NCI-H510A (cell line): ENCODE measurements at regions not wholly inside any gene's neighbourhood (a gene's known extent, or its start where the extent isn't known, plus 50 kb on each side); places are given as distances from the start of the nearest gene placed in this dataset.
"Not testable (repeated sequence)": the region's sequence is repeated elsewhere in the genome, so short reads cannot be mapped to it uniquely, and the experiment has no call there.

ENCODE experiments used
- DNase-seq: peaks from one replicate; lab custom pipeline; 2025; lab: John Stamatoyannopoulos, UW

- DNase-seq = no peak
These were observed 152.8 kb upstream of the ZBED5 start for GRCh38 chr11:11010624-11011127.

- DNase-seq = no peak
These were observed 151.3 kb upstream of the ZBED5 start for GRCh38 chr11:11009179-11009578.

GRCh38 chr11:11004069-11004468, 146.2 kb upstream of the ZBED5 start:
- DNase-seq = no peak

DNA sequence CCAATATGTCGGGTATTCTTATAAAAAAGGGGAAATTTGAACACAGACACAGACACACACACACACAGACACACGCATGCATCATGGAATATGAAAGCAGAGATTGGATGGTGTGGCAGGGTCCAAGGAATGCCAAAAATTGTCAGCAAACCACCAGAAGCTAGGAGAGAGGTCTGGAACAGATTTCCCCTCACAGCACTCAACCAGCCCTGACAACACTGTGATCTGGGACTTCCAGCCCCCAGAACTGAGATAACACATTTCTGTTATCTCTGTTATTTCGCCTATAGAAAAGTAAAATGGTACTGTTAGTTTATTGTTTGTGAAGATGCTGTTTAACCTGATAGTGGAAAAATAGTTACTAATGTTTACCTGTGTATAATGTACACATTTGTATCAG, 145.4 kb upstream of the ZBED5 start:
- no peak for DNase-seq

DNA sequence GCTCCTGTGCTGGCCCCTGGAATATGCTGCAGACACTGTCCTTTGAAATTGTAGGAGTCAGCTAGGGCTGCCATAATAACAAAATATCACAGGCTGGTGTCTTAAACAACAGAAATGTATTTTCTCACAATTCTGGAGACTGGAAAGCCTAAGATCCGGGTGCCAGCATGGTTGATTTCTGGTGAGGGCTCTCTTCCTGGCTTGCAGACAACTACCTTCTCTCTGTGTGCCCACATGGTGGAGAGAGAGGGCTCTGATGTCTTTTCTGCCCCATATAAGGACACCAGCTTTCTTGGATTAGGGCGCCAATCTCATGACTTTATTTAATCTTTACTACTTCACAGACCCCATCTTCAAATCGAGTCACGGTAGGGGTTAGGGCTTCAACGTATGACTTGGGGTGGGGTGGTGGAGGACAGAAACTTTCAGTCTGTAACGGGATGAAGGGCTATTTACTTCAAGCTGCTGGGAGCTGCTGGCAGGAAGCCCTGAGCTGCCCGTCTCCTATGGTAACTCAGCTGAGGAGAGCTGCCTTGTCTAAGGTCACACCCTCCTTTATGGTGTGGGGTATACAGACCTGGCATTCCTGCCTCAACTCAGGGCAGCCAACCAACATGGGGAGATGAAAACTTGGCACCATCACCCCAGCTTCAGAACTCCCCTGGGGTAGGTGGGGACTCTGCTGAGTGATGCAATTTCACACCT, 142.9 kb upstream of the ZBED5 start:
- DNase-seq = no peak

GRCh38 chr11:10998674-10999073, 140.8 kb upstream of the ZBED5 start:
- no peak for DNase-seq

DNA sequence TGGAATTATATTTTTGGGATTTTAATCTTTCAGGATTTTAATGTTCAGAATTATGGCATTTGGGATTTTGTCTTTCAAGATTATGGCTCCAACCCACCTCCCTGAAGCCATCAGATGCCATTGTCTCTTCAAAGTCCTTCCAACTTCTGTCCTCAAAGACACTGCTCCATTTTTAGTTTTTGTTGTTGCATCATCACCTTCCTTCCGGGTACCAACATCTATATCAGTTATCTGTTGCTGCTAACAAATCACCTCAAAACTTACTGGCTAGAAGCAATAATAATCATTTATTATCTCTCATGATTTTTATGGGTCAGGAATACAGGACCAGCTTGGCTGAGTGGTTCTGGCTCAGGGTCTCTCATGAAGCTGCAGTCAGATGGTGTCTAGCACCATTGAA, 138.8 kb upstream of the ZBED5 start:
- DNase-seq = no peak

DNA sequence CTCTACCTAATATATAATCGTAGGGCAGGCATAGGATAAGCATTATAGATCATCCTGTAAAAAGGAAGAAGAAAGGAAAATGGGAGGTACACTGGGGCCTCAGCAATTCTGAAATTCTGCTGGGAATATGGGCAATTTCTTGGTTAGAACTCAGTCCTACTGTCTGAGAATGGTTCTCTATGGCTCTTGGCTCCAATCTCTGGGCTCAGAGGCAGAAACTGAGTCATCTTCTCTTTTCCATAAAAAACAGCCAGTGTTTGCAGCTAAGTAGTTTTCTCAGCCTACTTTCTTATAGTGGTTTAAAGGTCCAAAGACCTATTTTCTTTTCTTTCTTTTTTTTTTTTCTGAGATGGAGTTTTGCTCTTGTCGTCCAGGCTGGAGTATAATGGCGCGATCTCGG, 135.8 kb upstream of the ZBED5 start:
- no peak for DNase-seq

DNA sequence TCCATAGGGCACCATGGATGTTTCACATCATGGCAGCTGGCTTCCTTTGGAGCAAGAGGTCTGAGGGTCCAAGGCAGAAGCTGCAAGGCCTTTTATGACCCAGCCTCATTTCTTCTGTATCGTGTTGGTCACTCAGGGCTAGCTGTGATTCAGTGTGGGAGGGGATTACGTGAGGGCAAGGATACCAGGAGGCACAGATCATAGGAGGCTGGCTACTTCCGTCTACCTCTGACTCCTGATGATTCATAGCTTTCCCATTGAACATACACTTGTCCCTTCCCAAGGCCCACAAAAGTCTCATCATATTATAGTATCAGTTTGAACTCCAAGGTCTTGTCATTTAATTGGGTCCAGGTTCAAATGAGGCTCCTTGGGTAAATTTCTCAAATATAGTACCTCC, 135.3 kb upstream of the ZBED5 start:
- DNase-seq = no peak

- DNase-seq = no peak
These were observed 133.5 kb upstream of the ZBED5 start for GRCh38 chr11:10991393-10991792.

GRCh38 chr11:10990637-10991193, 132.9 kb upstream of the ZBED5 start:
- no peak for DNase-seq

DNA sequence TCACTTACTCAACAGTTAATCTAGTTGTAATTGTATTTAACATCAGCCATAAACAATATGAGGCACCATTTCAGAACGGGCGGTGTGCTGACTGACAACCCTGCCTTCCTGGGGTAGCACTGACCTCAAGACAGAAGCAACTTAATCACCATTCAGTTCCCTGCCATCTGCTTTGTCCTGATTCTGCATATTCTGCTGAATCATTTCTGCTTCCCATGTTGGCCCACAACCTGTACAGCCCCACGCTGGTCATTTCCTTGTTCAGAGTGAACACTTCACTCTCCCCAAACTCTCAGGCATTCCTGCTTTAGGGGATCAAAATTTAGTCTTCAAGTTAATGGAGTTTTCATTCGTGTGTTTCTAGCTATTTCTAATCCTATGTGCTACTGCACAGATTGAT, 132.3 kb upstream of the ZBED5 start:
- DNase-seq = no peak

- no peak for DNase-seq
These were observed 128.2 kb upstream of the ZBED5 start for GRCh38 chr11:10986006-10986405.

GRCh38 chr11:10984742-10985141, 126.9 kb upstream of the ZBED5 start:
- DNase-seq = no peak

GRCh38 chr11:10984250-10984649, 126.4 kb upstream of the ZBED5 start:
- no peak for DNase-seq

GRCh38 chr11:10982704-10983510, 125.1 kb upstream of the ZBED5 start:
- no peak for DNase-seq

DNA sequence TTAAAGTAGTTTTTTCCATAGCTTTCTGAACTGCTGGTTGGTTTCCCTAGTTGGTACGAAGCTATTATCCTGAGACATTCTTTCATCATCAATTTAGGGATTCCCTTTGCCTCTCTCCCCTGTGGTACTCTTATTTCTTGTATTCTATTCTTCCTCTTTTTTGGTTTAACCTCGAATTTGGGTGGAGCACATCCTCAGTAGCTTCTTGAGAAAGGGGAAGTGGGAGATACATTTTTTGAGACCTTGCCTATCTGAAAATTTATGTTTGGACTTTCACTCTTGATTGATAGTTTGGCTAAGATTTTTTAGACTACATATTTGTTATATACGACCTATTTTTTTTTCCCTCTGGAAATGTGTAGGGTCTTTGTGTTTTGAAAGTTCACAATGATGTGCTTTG, 121.7 kb upstream of the ZBED5 start:
- DNase-seq = no peak

GRCh38 chr11:10978198-10978597, 120.3 kb upstream of the ZBED5 start:
- DNase-seq = no peak

- no peak for DNase-seq
These were observed 117.5 kb upstream of the ZBED5 start for GRCh38 chr11:10975287-10975721.

DNA sequence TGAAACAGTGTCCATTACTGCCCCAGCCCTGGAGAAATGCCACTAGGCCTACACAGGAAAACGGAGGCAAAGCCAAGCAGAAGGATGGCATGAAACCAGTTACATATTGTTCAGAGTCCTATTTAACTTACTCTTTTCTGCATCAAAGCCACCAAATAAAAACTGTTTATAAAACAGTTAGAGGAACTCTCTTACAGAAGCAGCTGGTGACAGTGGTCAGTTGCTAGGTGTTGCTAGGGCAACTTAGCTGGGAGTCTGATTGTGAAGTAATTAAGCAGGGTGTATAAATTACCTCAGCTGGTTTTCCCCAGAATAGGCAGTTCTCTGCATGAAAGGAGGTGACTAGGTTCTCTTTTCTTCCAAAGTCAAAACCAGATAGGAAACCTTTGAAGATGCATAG, 115.6 kb upstream of the ZBED5 start:
- no peak for DNase-seq

GRCh38 chr11:10970926-10971325, 113.1 kb upstream of the ZBED5 start:
- DNase-seq = no peak

DNA sequence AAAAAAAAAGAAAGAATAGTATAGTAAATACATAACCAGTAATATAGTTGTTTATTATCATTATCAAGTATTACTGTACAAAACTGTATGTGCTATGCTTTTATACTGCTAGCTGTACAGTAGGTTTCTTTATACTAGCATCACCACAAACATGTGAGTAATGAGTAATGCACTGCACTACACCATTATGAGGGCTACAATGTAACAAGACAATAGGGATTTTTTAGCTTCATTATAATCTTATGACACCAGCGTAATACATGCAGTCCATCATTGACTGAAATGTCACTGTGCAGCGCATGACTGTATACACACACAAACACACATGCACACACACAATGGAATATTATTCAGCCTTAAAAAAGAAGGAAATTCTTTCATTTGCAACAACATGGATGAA, 111.5 kb upstream of the ZBED5 start:
- DNase-seq = no peak

DNA sequence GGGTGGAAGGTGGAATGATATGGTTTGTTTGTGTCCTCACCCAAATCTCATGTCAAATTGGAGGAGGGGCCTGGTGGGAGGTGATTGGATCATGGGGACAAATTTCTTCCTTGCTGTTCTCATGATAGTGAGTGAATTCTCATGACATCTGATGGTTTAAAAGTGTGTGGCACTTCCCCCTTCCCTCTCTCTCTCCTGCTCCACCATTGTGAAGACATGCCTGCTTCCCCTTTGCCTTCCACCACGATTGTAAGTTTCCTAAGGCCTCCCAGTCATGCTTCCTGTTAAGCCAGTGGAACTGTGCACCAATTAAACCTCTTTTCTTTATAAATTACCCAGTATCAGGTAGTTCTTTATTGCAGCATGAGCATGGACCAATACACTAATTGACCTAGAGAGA, 99.0 kb upstream of the ZBED5 start:
- not testable (repeated sequence) for DNase-seq
